Neural progenitor cell (in vitro differentiated cells): ENCODE measurements at regions not wholly inside any gene's neighbourhood (a gene's known extent, or its start where the extent isn't known, plus 50 kb on each side); places are given as distances from the start of the nearest gene placed in this dataset.

Experiments
- CTCF ChIP-seq: fragments of 200-600 bp; sonication (generic); IDR thresholded peaks from 2 replicates; pipeline ENCODE4 v1.5.1; 2017; ENCODE audit warnings: antibody characterized with exemption, mild to moderate bottlenecking
- EZH2 ChIP-seq: fragments of 200-600 bp; sonication (generic); IDR thresholded peaks from 2 replicates; pipeline ENCODE4 v1.6.1; 2017; ENCODE audit warnings: antibody characterized with exemption, mild to moderate bottlenecking, moderate library complexity

GRCh38 chr2:192544371-192544955 is 349.7 kb upstream of the TMEFF2 start:
- TF ChIP-seq CTCF (no peak), EZH2 (no peak)
